Uterus (tissue), 3 donors: ENCODE measurements at regions not wholly inside any gene's neighbourhood (a gene's known extent, or its start where the extent isn't known, plus 50 kb on each side); places are given as distances from the start of the nearest gene placed in this dataset.

Source experiments
- DNase-seq, 2 donors: peaks; one replicate each; pipeline ENCODE4 v3.0.0-alpha.2; 2019 to 2020
- H3K27ac ChIP-seq, 2 donors: fragments of 200-600 bp; sonication (generic); 1 replicate in 1 of 2; 2 replicates in 1 of 2; pipeline ENCODE4 v1.5.1; 2016 to 2018
- H3K27me3 ChIP-seq, 2 donors: fragments of 200-600 bp; sonication (generic); one replicate each; pipeline ENCODE4 v1.5.1; 2018 to 2019; ENCODE audit warnings: control low read depth in 1 of 2
- H3K36me3 ChIP-seq, 2 donors: fragments of 200-600 bp; sonication (generic); one replicate each; pipeline ENCODE4 v1.5.1; 2019; ENCODE audit warnings: control low read depth in 1 of 2
- H3K4me1 ChIP-seq, 2 donors: fragments of 200-600 bp; sonication (generic); one replicate each; pipeline ENCODE4 v1.5.1; 2018 to 2019; ENCODE audit warnings: control low read depth in 1 of 2
- H3K4me3 ChIP-seq, 2 donors: fragments of 200-600 bp; sonication (generic); 1 replicate in 1 of 2; 2 replicates in 1 of 2; pipeline ENCODE4 v1.5.1; 2018 to 2019; ENCODE audit warnings: mild to moderate bottlenecking in 1 of 2
- H3K9me3 ChIP-seq, 2 donors: fragments of 200-600 bp; sonication (generic); one replicate each; pipeline ENCODE4 v1.5.1; 2019; ENCODE audit warnings: control low read depth in 1 of 2
- CTCF ChIP-seq, 4 experiments: fragments of 200-600 bp in 2 of 4; fragments of 450-650 bp in 2 of 4; sonication (generic) in 2 of 4; IDR thresholded peaks; one replicate each; pipeline ENCODE4 v1.5.1; 2016 to 2019; ENCODE audit warnings: antibody characterized with exemption in 4 of 4, mild to moderate bottlenecking in 2 of 4, moderate library complexity in 1 of 4
- POLR2A ChIP-seq, 2 donors: fragments of 450-650 bp; IDR thresholded peaks; one replicate each; pipeline ENCODE4 v1.6.1; 2016; ENCODE audit warnings: antibody characterized with exemption in 2 of 2, mild to moderate bottlenecking in 1 of 2, moderate library complexity in 1 of 2
- intact Hi-C: fragments of 100-400 bp; cut with DNase I; formaldehyde crosslinking; loops from one replicate; pipeline ENCODE4 v1.15.1; 2023; ENCODE audit warnings: low total_unique reads
- donor health status: DM: yes; HTN: yes; CAD: no.

- H3K9me3 ChIP-seq = no peaks in the 10 kb centered on the region
- no peak for TF ChIP-seq CTCF (IDR thresholded peaks at IDR 0.05)
- TF ChIP-seq POLR2A (IDR thresholded peaks at IDR 0.05) = no peak
- no peaks in the 10 kb centered on the region for H3K36me3 ChIP-seq
- H3K27me3 ChIP-seq = no peaks in the 10 kb centered on the region
- H3K4me3 ChIP-seq = no peak overlapping the region
- H3K27ac ChIP-seq = no peak overlapping the region
- H3K4me1 ChIP-seq = no peaks in the 10 kb centered on the region
- intact Hi-C loops = no loop called here
- DNase-seq = no peak
Observed at GRCh38 chr7:69502358-69502757, 95.9 kb upstream of the AUTS2 start.

- Histone ChIP-seq H3K27me3 (no peaks in the 10 kb centered on the region), H3K9me3 (no peaks in the 10 kb centered on the region), H3K4me3 (no peak overlapping the region), H3K4me1 (no peaks in the 10 kb centered on the region), H3K36me3 (no peaks in the 10 kb centered on the region), H3K27ac (no peak overlapping the region)
- no peak for DNase-seq
- intact Hi-C loops = no loop called here
- TF ChIP-seq CTCF (IDR thresholded peaks at IDR 0.05) (no peak), POLR2A (IDR thresholded peaks at IDR 0.05) (no peak)
Observed at GRCh38 chr7:69504733-69505420, 93.4 kb upstream of the AUTS2 start.

DNA sequence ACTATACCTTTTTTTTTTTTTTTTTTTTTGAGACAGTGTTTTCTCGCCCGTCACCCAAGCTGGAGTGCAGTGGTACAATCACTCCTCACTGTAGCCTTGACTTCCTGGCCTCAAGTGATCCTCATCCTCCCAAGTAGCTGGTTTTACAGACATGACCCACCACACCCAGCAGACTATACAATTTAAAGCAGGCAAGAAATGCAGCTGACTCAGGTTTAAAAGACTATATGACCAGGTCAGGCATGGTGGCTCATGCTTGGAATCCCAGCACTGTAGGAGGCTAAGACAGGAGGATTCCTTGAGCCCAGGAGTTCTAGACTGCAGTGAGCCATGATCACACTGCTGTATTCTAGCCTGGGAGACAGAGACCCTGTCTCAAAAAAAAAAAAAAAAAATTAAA, 89.5 kb upstream of the AUTS2 start:
- no peak for TF ChIP-seq POLR2A (IDR thresholded peaks at IDR 0.05)
- no peak for TF ChIP-seq CTCF (IDR thresholded peaks at IDR 0.05)

GRCh38 chr7:69510114-69510513, 88.2 kb upstream of the AUTS2 start:
- no peak overlapping the region for H3K27ac ChIP-seq
- no peak for TF ChIP-seq POLR2A (IDR thresholded peaks at IDR 0.05)
- TF ChIP-seq CTCF (IDR thresholded peaks at IDR 0.05) = no peak
- no peaks in the 10 kb centered on the region for H3K27me3 ChIP-seq
- no peak for DNase-seq
- intact Hi-C loops = no loop called here
- H3K36me3 ChIP-seq = no peaks in the 10 kb centered on the region
- no peak overlapping the region for H3K4me3 ChIP-seq
- no peaks in the 10 kb centered on the region for H3K9me3 ChIP-seq
- H3K4me1 ChIP-seq = no peaks in the 10 kb centered on the region

More for the DNA sequence above, 89.5 kb upstream of the AUTS2 start:
- no peak overlapping the region for H3K27ac ChIP-seq
- no peak overlapping the region for H3K4me3 ChIP-seq
- no peaks in the 10 kb centered on the region for H3K36me3 ChIP-seq
- intact Hi-C loops = no loop called here
- H3K9me3 ChIP-seq = no peaks in the 10 kb centered on the region
- DNase-seq = no peak
- no peaks in the 10 kb centered on the region for H3K4me1 ChIP-seq
- no peaks in the 10 kb centered on the region for H3K27me3 ChIP-seq

- Histone ChIP-seq H3K27me3 (no peaks in the 10 kb centered on the region), H3K4me3 (no peak overlapping the region), H3K36me3 (no peaks in the 10 kb centered on the region), H3K27ac (no peak overlapping the region), H3K9me3 (no peaks in the 10 kb centered on the region), H3K4me1 (no peaks in the 10 kb centered on the region)
- TF ChIP-seq POLR2A (IDR thresholded peaks at IDR 0.05) = no peak
- no peak for TF ChIP-seq CTCF (IDR thresholded peaks at IDR 0.05)
- intact Hi-C loops = no loop called here
- DNase-seq = no peak
Observed at GRCh38 chr7:69515495-69516212, 82.6 kb upstream of the AUTS2 start.
